Prostate gland (tissue), 2 donors: ENCODE measurements at regions not wholly inside any gene's neighbourhood (a gene's known extent, or its start where the extent isn't known, plus 50 kb on each side); places are given as distances from the start of the nearest gene placed in this dataset.

Experiments used
- DNase-seq: peaks from one replicate; pipeline ENCODE4 v3.0.0-alpha.2; 2019; ENCODE audit warnings: low spot score
- H3K27ac ChIP-seq, 2 donors: fragments of 200-600 bp; sonication (generic); 2 replicates each; pipeline ENCODE4 v1.5.1; 2017 to 2019
- H3K27me3 ChIP-seq: fragments of 200-600 bp; sonication (generic); replicated peaks from 2 replicates; pipeline ENCODE4 v1.5.1; 2019; ENCODE audit not compliant: insufficient read depth
- H3K36me3 ChIP-seq, 2 donors: fragments of 200-600 bp; sonication (generic); 1 replicate in 1 of 2; 2 replicates in 1 of 2; pipeline versions ENCODE4 v1.5.1 to v1.8.1; 2017 to 2019
- H3K4me1 ChIP-seq: fragments of 200-600 bp; sonication (generic); replicated peaks from 2 replicates; pipeline ENCODE4 v1.5.1; 2019
- H3K4me3 ChIP-seq, 2 donors: fragments of 200-600 bp; sonication (generic); 2 replicates each; pipeline ENCODE4 v1.5.1; 2017 to 2019
- H3K9me3 ChIP-seq: fragments of 200-600 bp; sonication (generic); 2 replicates; pipeline ENCODE4 v1.5.1; 2017
- CTCF ChIP-seq, 4 experiments: fragments of 200-600 bp in 2 of 4; fragments of 450-650 bp in 2 of 4; sonication (generic) in 2 of 4; IDR thresholded peaks; 1 replicate in 3 of 4; 2 replicates in 1 of 4; pipeline ENCODE4 v1.5.1; 2016 to 2019; ENCODE audit warnings: antibody characterized with exemption in 4 of 4, mild to moderate bottlenecking in 2 of 4, moderate library complexity in 2 of 4
- POLR2A ChIP-seq: fragments of 450-650 bp; IDR thresholded peaks from one replicate; pipeline ENCODE4 v1.6.1; 2016; ENCODE audit warnings: antibody characterized with exemption, mild to moderate bottlenecking
- POLR2AphosphoS5 ChIP-seq: sonication (generic); formaldehyde crosslinking; IDR thresholded peaks from one replicate; pipeline ENCODE4 v1.6.1; 2017; ENCODE audit warnings: antibody characterized with exemption
- WGBS: methylation state at CpG from one replicate; pipeline ENCODE4 v1.1.5; 2018; 5-methylcytosine and 5-hydroxymethylcytosine counted together
- intact Hi-C: fragments of 100-400 bp; cut with DNase I; formaldehyde crosslinking; loops from one replicate; pipeline ENCODE4 v1.14.2; 2022

GRCh38 chr15:47383102-47383501, 334.2 kb upstream of the SEMA6D start:
- TF ChIP-seq POLR2A (no peak), POLR2AphosphoS5 (no peak), CTCF (IDR thresholded peaks at IDR 0.05) (no peak)
- DNase-seq = no peak
- 85% methylated on average over 5 of the region's 5 CpGs for WGBS
- Histone ChIP-seq H3K27me3 (no peaks in the 10 kb centered on the region), H3K9me3 (no peaks in the 10 kb centered on the region), H3K4me1 (no peaks in the 10 kb centered on the region), H3K36me3 (no peaks in the 10 kb centered on the region), H3K4me3 (no peak overlapping the region), H3K27ac (no peak overlapping the region)
- intact Hi-C loops = no loop called here

- no peak overlapping the region for H3K4me3 ChIP-seq
- DNase-seq = no peak
- H3K9me3 ChIP-seq = no peaks in the 10 kb centered on the region
- intact Hi-C loops = no loop called here
- TF ChIP-seq CTCF (IDR thresholded peaks at IDR 0.05) (no peak), POLR2A (no peak), POLR2AphosphoS5 (no peak)
- no peak overlapping the region for H3K27ac ChIP-seq
- 69% methylated on average over 3 of the region's 3 CpGs for WGBS
- H3K4me1 ChIP-seq = no peaks in the 10 kb centered on the region
- H3K36me3 ChIP-seq = no peaks in the 10 kb centered on the region
- H3K27me3 ChIP-seq = no peaks in the 10 kb centered on the region
Measured at GRCh38 chr15:47383801-47384200, 333.5 kb upstream of the SEMA6D start.

- Histone ChIP-seq H3K4me3 (no peak overlapping the region), H3K27me3 (no peaks in the 10 kb centered on the region), H3K36me3 (no peaks in the 10 kb centered on the region), H3K9me3 (no peaks in the 10 kb centered on the region), H3K27ac (no peak overlapping the region), H3K4me1 (no peaks in the 10 kb centered on the region)
- 69% methylated on average over 4 of the region's 4 CpGs for WGBS
- no peak for TF ChIP-seq CTCF (IDR thresholded peaks at IDR 0.05)
- TF ChIP-seq POLR2A = no peak
- TF ChIP-seq POLR2AphosphoS5 = no peak
- intact Hi-C loops = no loop called here
- no peak for DNase-seq
Measured at GRCh38 chr15:47384341-47384740, 333.0 kb upstream of the SEMA6D start.

GRCh38 chr15:47384776-47385175, 332.5 kb upstream of the SEMA6D start:
- Histone ChIP-seq H3K27me3 (no peaks in the 10 kb centered on the region), H3K36me3 (no peaks in the 10 kb centered on the region), H3K27ac (no peak overlapping the region), H3K9me3 (no peaks in the 10 kb centered on the region), H3K4me3 (no peak overlapping the region), H3K4me1 (no peaks in the 10 kb centered on the region)
- DNase-seq = no peak
- 90% methylated on average over 2 of the region's 2 CpGs for WGBS
- no peak for TF ChIP-seq POLR2A
- TF ChIP-seq POLR2AphosphoS5 = no peak
- intact Hi-C loops = no loop called here

GRCh38 chr15:47386459-47386858, 330.8 kb upstream of the SEMA6D start:
- Histone ChIP-seq H3K36me3 (no peaks in the 10 kb centered on the region), H3K4me1 (no peaks in the 10 kb centered on the region), H3K4me3 (no peak overlapping the region), H3K9me3 (no peaks in the 10 kb centered on the region), H3K27ac (no peak overlapping the region), H3K27me3 (no peaks in the 10 kb centered on the region)
- no peak for DNase-seq
- intact Hi-C loops = no loop called here
- 93% methylated on average over 5 of the region's 5 CpGs for WGBS
- no peak for TF ChIP-seq CTCF (IDR thresholded peaks at IDR 0.05)
- TF ChIP-seq POLR2AphosphoS5 = no peak
- TF ChIP-seq POLR2A = no peak
